Caco-2 (cell line): ENCODE measurements at regions not wholly inside any gene's neighbourhood (a gene's known extent, or its start where the extent isn't known, plus 50 kb on each side); places are given as distances from the start of the nearest gene placed in this dataset.

Source experiments
- BruUV-seq: library from RNA; stranded (reverse); fragments of 400-500 nt; replicated peaks from 2 replicates; lab custom pipeline; 2021; lab: Mats Ljungman, UMichigan
- CTCF ChIA-PET: fragments of 300-600 bp; sonication (Branson Sonifier 250); formaldehyde crosslinking; loops from one replicate; lab custom pipeline; 2022; ENCODE audit warnings: antibody characterized with exemption; lab: Charles Lee
- POLR2A ChIA-PET: fragments of 300-600 bp; sonication (Branson Sonifier 250); formaldehyde crosslinking; loops from one replicate; lab custom pipeline; 2022; ENCODE audit warnings: antibody characterized with exemption; lab: Charles Lee
- DNase-seq, 2 experiments: peaks; one replicate each; pipeline versions ENCODE4 v3.0.0 to v3.0.0-alpha.2; 2020 to 2022
- H3K27me3 ChIP-seq: replicated peaks from 2 replicates; pipeline ENCODE4 v1.6.0; 2011; ENCODE audit warnings: low read length; ENCODE audit not compliant: control insufficient read depth, insufficient read depth
- H3K36me3 ChIP-seq: 2 replicates; pipeline ENCODE4 v1.5.1; 2011; ENCODE audit warnings: low read length; ENCODE audit not compliant: control insufficient read depth, insufficient read depth
- H3K4me1 ChIP-seq: fragments of 250-450 bp; sonication (Bioruptor Pico); 2 replicates; pipeline ENCODE4 v1.5.1; 2020; ENCODE audit warnings: mild to moderate bottlenecking
- H3K4me3 ChIP-seq: 2 replicates; pipeline ENCODE4 v1.5.1; 2011; ENCODE audit warnings: low read depth, mild to moderate bottlenecking, control low read depth, low read length
- H3K9me3 ChIP-seq: fragments of 250-450 bp; sonication (Bioruptor Pico); 2 replicates; pipeline ENCODE4 v1.5.1; 2020; ENCODE audit warnings: mild to moderate bottlenecking, moderate library complexity
- H3K27ac Mint-ChIP-seq: one replicate; pipeline ENCODE4 v1.8.0; 2022; ENCODE audit warnings: mixed read lengths; ENCODE audit not compliant: unreplicated experiment
- H3K27me3 Mint-ChIP-seq: one replicate; pipeline ENCODE4 v1.8.0; 2022; ENCODE audit warnings: mixed read lengths; ENCODE audit not compliant: insufficient read depth, unreplicated experiment
- H3K36me3 Mint-ChIP-seq: one replicate; pipeline ENCODE4 v1.8.0; 2022; ENCODE audit warnings: mild to moderate bottlenecking, mixed read lengths; ENCODE audit not compliant: insufficient read depth, unreplicated experiment
- H3K4me1 Mint-ChIP-seq: one replicate; pipeline ENCODE4 v1.8.0; 2022; ENCODE audit warnings: low read depth, mixed read lengths; ENCODE audit not compliant: unreplicated experiment
- H3K4me3 Mint-ChIP-seq: one replicate; pipeline ENCODE4 v1.8.0; 2022; ENCODE audit warnings: mild to moderate bottlenecking, moderate library complexity, mixed read lengths; ENCODE audit not compliant: unreplicated experiment
- H3K9me3 Mint-ChIP-seq: one replicate; pipeline ENCODE4 v1.8.0; 2022; ENCODE audit warnings: mixed read lengths; ENCODE audit not compliant: unreplicated experiment
- CTCF ChIP-seq, 2 experiments: fragments of 200-600 bp in 1 of 2; IDR thresholded peaks; 1 replicate in 1 of 2; 2 replicates in 1 of 2; pipeline versions ENCODE4 v1.5.1 to v1.8.0; 2011 to 2022; ENCODE audit warnings: antibody characterized with exemption in 1 of 2, control low read depth in 1 of 2, inconsistent platforms in 1 of 2, low read depth in 1 of 2, low read length in 1 of 2, mild to moderate bottlenecking in 1 of 2, moderate library complexity in 1 of 2; ENCODE audit not compliant: insufficient read depth in 1 of 2, severe bottlenecking in 1 of 2, unreplicated experiment in 1 of 2
- intact Hi-C: fragments of 100-400 bp; cut with micrococcal nuclease; formaldehyde crosslinking; loops from one replicate; pipeline ENCODE4 v1.10.0; 2022; ENCODE audit not compliant: unreplicated experiment

GRCh38 chr9:68648164-68648563 lies 56.9 kb upstream of the PIP5K1B start:
- Histone ChIP-seq H3K27me3 (no peaks in the 10 kb centered on the region), H3K9me3 (no peaks in the 10 kb centered on the region), H3K4me1 (no peaks in the 10 kb centered on the region), H3K4me3 (no peak overlapping the region), H3K36me3 (no peaks in the 10 kb centered on the region)
- BruUV-seq: no TSS peak
- no peak for DNase-seq
- Mint-ChIP-seq H3K4me3 (no peak overlapping the region), H3K4me1 (no peaks in the 10 kb centered on the region), H3K36me3 (no peaks in the 10 kb centered on the region), H3K9me3 (no peaks in the 10 kb centered on the region), H3K27ac (no peak overlapping the region), H3K27me3 (no peaks in the 10 kb centered on the region)
- intact Hi-C loops: no loop called here
- ChIA-PET CTCF (no interaction called here), POLR2A (no interaction called here)
- TF ChIP-seq CTCF (IDR thresholded peaks at IDR 0.05; ENCODE audit: insufficient read depth in 1 of 2, low read depth in 1 of 2, low read length in 1 of 2, severe bottlenecking in 1 of 2, unreplicated experiment in 1 of 2): no peak

DNA sequence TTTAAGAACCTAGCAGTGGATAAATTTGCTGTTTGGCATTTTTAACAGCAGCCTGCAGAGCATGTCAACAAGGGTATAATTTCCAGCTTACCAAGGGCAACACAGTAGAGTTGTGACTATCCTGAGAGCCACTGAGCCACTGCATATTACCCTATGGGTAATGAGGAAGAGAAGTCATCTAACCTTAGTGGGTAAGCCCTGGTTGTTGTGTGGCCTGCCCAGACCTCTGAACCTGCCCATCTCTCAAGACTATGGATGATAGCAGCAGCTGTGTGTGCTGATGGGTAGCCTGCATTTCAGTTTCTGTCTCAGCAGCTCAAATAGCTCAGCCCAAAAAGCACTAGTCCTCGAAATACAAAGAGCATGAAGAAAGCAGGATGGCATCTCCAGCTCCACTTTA lies 56.1 kb upstream of the PIP5K1B start:
- no peak overlapping the region for H3K4me3 Mint-ChIP-seq
- CTCF ChIA-PET: no interaction called here

DNA sequence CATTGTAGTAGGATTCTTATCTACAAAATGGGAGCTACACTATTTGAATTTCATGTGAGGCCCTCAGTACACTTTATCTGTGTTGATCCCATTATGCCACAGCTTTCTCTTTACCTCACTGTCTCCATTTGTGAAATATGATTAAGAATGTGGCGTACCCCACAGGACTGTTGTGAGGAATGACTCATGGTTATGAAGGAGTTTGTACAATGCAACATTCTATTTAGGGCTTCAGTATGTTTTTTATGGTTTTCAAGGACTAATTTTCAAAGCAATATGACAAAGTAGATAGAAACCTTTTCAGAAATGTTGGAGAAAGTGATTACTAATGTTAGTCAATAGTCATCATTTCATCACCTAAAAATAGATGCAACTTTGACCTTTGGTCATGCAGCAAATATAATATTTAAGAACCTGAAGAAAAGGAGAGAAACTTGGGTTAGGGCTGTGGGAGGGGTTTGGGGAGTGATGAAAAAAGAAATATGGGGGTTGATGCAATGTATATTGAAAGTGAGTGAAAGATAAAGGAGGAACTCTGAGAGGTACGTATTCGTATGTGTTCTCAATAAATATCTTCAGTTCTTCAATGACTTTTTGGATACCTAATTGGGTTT lies 53.7 kb upstream of the PIP5K1B start:
- H3K36me3 ChIP-seq: no peaks in the 10 kb centered on the region
- no peaks in the 10 kb centered on the region for H3K4me1 ChIP-seq
- CTCF ChIA-PET: no interaction called here
- no peak overlapping the region for H3K4me3 ChIP-seq
- H3K27me3 ChIP-seq: no peaks in the 10 kb centered on the region
- no peaks in the 10 kb centered on the region for H3K4me1 Mint-ChIP-seq
- no peaks in the 10 kb centered on the region for H3K27me3 Mint-ChIP-seq
- no TSS peak for BruUV-seq
- H3K9me3 ChIP-seq: no peaks in the 10 kb centered on the region
- H3K27ac Mint-ChIP-seq: no peak overlapping the region
- no peak overlapping the region for H3K4me3 Mint-ChIP-seq
- no peaks in the 10 kb centered on the region for H3K9me3 Mint-ChIP-seq
- intact Hi-C loops: no loop called here
- POLR2A ChIA-PET: no interaction called here
- no peak for TF ChIP-seq CTCF (IDR thresholded peaks at IDR 0.05; ENCODE audit: insufficient read depth in 1 of 2, low read depth in 1 of 2, low read length in 1 of 2, severe bottlenecking in 1 of 2, unreplicated experiment in 1 of 2)
- no peaks in the 10 kb centered on the region for H3K36me3 Mint-ChIP-seq
- no peak for DNase-seq

More for the DNA sequence above, 56.1 kb upstream of the PIP5K1B start:
- no TSS peak for BruUV-seq
- no peak overlapping the region for H3K27ac Mint-ChIP-seq
- POLR2A ChIA-PET: no interaction called here
- Histone ChIP-seq H3K36me3 (no peaks in the 10 kb centered on the region), H3K27me3 (no peaks in the 10 kb centered on the region), H3K4me1 (no peaks in the 10 kb centered on the region), H3K9me3 (no peaks in the 10 kb centered on the region), H3K4me3 (no peak overlapping the region)
- no peak for DNase-seq
- no peaks in the 10 kb centered on the region for H3K9me3 Mint-ChIP-seq
- no peaks in the 10 kb centered on the region for H3K36me3 Mint-ChIP-seq
- no peaks in the 10 kb centered on the region for H3K27me3 Mint-ChIP-seq
- H3K4me1 Mint-ChIP-seq: no peaks in the 10 kb centered on the region
- TF ChIP-seq CTCF (IDR thresholded peaks at IDR 0.05; ENCODE audit: insufficient read depth in 1 of 2, low read depth in 1 of 2, low read length in 1 of 2, severe bottlenecking in 1 of 2, unreplicated experiment in 1 of 2): no peak
- intact Hi-C loops: no loop called here
